ENCODE measurements at regions not wholly inside any gene's neighbourhood (a gene's known extent, or its start where the extent isn't known, plus 50 kb on each side); places are given as distances from the start of the nearest gene placed in this dataset.
A peak's percentile ranks its signal among the peaks of the same experiment; 100 is the strongest.

GRCh38 chr22:23521441-23522113 is 58.5 kb downstream of the IGLL1 start (continued):
- TF ChIP-seq CUX1 (CRISPR knock-in tag; IDR thresholded peaks at IDR 0.05) (no peak), HMGN3 (IDR thresholded peaks at IDR 0.05; ENCODE audit: borderline replicate concordance, extremely low read depth, insufficient read length, low read depth, low read length) (peak; percentile 78), CHD2 (IDR thresholded peaks at IDR 0.05; ENCODE audit: low read depth, low read length) (no peak), FOXA1 (IDR thresholded peaks at IDR 0.05; ENCODE audit: borderline replicate concordance) (no peak), ZNF133 (CRISPR knock-in tag; IDR thresholded peaks at IDR 0.05) (no peak), ZNF224 (CRISPR knock-in tag; IDR thresholded peaks at IDR 0.05) (no peak), ADNP (tag; IDR thresholded peaks at IDR 0.05) (no peak), ARID1B (IDR thresholded peaks at IDR 0.05) (no peak), CTBP1 (IDR thresholded peaks at IDR 0.05; ENCODE audit: borderline replicate concordance) (peak; percentile 85), RNF219 (CRISPR knock-in tag; IDR thresholded peaks at IDR 0.05) (no peak), NR2C2 (CRISPR knock-in tag; IDR thresholded peaks at IDR 0.05) (no peak), NR2C2 (tag; IDR thresholded peaks at IDR 0.05) (peak; percentile 30; the same call in 1 of the 2 replicates), YY1 (IDR thresholded peaks at IDR 0.05; ENCODE audit: borderline replicate concordance in 1 of 3, control insufficient read depth in 1 of 3, extremely low read depth in 1 of 3, insufficient read depth in 3 of 3, insufficient read length in 1 of 3, insufficient replicate concordance in 2 of 3, low read depth in 1 of 3, low read length in 2 of 3) (peak in 1 of 3 experiments; percentile 6), ZNF124 (CRISPR knock-in tag; IDR thresholded peaks at IDR 0.05) (no peak), POLR2B (IDR thresholded peaks at IDR 0.05; ENCODE audit: low read depth, partially characterized antibody) (no peak), SUPT5H (IDR thresholded peaks at IDR 0.05) (no peak), CBFB (CRISPR knock-in tag; IDR thresholded peaks at IDR 0.05) (no peak), RBM17 (IDR thresholded peaks at IDR 0.05; ENCODE audit: borderline replicate concordance, low read depth, low read length) (no peak), XRCC3 (IDR thresholded peaks at IDR 0.05) (no peak), SRSF1 (IDR thresholded peaks at IDR 0.05; ENCODE audit: low read depth, low read length) (no peak), MEIS2 (IDR thresholded peaks at IDR 0.05; ENCODE audit: partially characterized antibody) (peak; percentile 46), EP300 (IDR thresholded peaks at IDR 0.05; ENCODE audit: low read length) (peak; percentile 36; the same call in 1 of the 2 replicates), CREM (IDR thresholded peaks at IDR 0.05; ENCODE audit: low read depth) (peak; percentile 36; the same call in 1 of the 2 replicates)

Measured in K562 (cell line).